A549 (cell line): ENCODE measurements at regions not wholly inside any gene's neighbourhood (a gene's known extent, or its start where the extent isn't known, plus 50 kb on each side); places are given as distances from the start of the nearest gene placed in this dataset.
A peak's percentile ranks its signal among the peaks of the same experiment; 100 is the strongest.

Experiments used
- ATAC-seq, 2 experiments: fragments of 200-7000 bp in 1 of 2; fragments of >200 bp in 1 of 2; cut with Nextera tagmentation in 1 of 2; cut with Tn5 transposase in 1 of 2; 3 replicates each; pipeline versions ENCODE4 v1.8.0 to v1.9.1; 2018 to 2020; ENCODE audit warnings: mild to moderate bottlenecking in 1 of 2, moderate library complexity in 1 of 2
- CTCF ChIA-PET: fragments of 300-600 bp; sonication (Branson Sonifier 250); formaldehyde crosslinking; extraction: SDS; loops from one replicate; lab custom pipeline; 2021; ENCODE audit warnings: antibody characterized with exemption, inconsistent platforms; lab: Yijun Ruan, JAX
- POLR2A ChIA-PET: fragments of 350-600 bp; formaldehyde crosslinking; extraction: SDS; loops from one replicate; lab custom pipeline; 2021; ENCODE audit warnings: antibody characterized with exemption, inconsistent platforms; lab: Yijun Ruan, JAX
- DNase-seq, 2 experiments: peaks; one replicate each; pipeline versions ENCODE4 v3.0.0 to v3.0.0-alpha.2; 2011 to 2016; ENCODE audit warnings: low read depth in 1 of 2, low spot score in 1 of 2
- FAIRE-seq: peaks from 2 replicates; lab custom pipeline; 2011; peaks lifted over from hg19 to GRCh38; lab: Jason Lieb, UNC
- H3K27ac ChIP-seq, 2 experiments: fragments of >200 bp; sonication (Bioruptor Twin); formaldehyde crosslinking; 3 replicates each; pipeline ENCODE4 v1.5.1; 2016 to 2017
- H3K4me1 ChIP-seq: fragments of >200 bp; sonication (Bioruptor Twin); formaldehyde crosslinking; 3 replicates; pipeline ENCODE4 v1.6.1; 2016
- H3K4me2 ChIP-seq: fragments of >200 bp; sonication (Bioruptor Twin); formaldehyde crosslinking; 3 replicates; pipeline ENCODE4 v1.6.1; 2016
- H3K4me3 ChIP-seq: fragments of >200 bp; sonication (Bioruptor Twin); formaldehyde crosslinking; 3 replicates; pipeline ENCODE4 v1.5.1; 2016
- H3K9me3 ChIP-seq: fragments of >200 bp; sonication (Bioruptor Twin); formaldehyde crosslinking; 3 replicates; pipeline ENCODE4 v1.6.1; 2016
- CBX8 ChIP-seq: fragments of 200-600 bp; sonication (generic); IDR thresholded peaks from 2 replicates; pipeline ENCODE4 v1.6.1; 2016
- CEBPB ChIP-seq, 2 experiments: fragments of >200 bp in 1 of 2; sonication (Bioruptor Twin) in 1 of 2; formaldehyde crosslinking in 1 of 2; IDR thresholded peaks; 2 replicates each; pipeline ENCODE4 v1.6.1; 2012 to 2016
- CTCF ChIP-seq: fragments of >200 bp; sonication (Bioruptor Twin); formaldehyde crosslinking; IDR thresholded peaks from 3 replicates; pipeline ENCODE4 v1.5.1; 2016
- EHF ChIP-seq: fragments of 250-450 bp; sonication (Bioruptor Pico); IDR thresholded peaks from 2 replicates; pipeline ENCODE4 v1.5.0; 2020; ENCODE audit warnings: mild to moderate bottlenecking
- ELK1 ChIP-seq: fragments of 150-350 bp; IDR thresholded peaks from 2 replicates; pipeline ENCODE4 v1.6.1; 2014; ENCODE audit warnings: low read depth, mild to moderate bottlenecking, low read length
- EP300 ChIP-seq, 2 experiments: fragments of >200 bp; sonication (Bioruptor Twin); formaldehyde crosslinking; IDR thresholded peaks; 2 replicates in 1 of 2; 3 replicates in 1 of 2; pipeline ENCODE4 v1.6.1; 2016 to 2017
- FOSB ChIP-seq: fragments of 250-450 bp; sonication (Bioruptor Pico); IDR thresholded peaks from 2 replicates; pipeline ENCODE4 v1.5.0; 2020; ENCODE audit warnings: mild to moderate bottlenecking, moderate library complexity
- FOSL2 ChIP-seq, 2 experiments: fragments of 450-650 bp in 1 of 2; fragments of >200 bp in 1 of 2; sonication (Bioruptor Twin) in 1 of 2; formaldehyde crosslinking; IDR thresholded peaks; 2 replicates each; pipeline versions ENCODE4 v1.5.0 to v1.6.1; 2016 to 2020; ENCODE audit warnings: mild to moderate bottlenecking in 1 of 2, moderate library complexity in 1 of 2
- HDAC2 ChIP-seq: fragments of 200-600 bp; sonication (generic); IDR thresholded peaks from 2 replicates; pipeline ENCODE4 v1.6.1; 2016
- HOXB13 ChIP-seq: fragments of 250-450 bp; sonication (Bioruptor Pico); IDR thresholded peaks from 2 replicates; pipeline ENCODE4 v1.5.0; 2020; ENCODE audit warnings: low read depth, mild to moderate bottlenecking, moderate library complexity
- HOXB5 ChIP-seq: fragments of 250-450 bp; sonication (Bioruptor Pico); IDR thresholded peaks from 2 replicates; pipeline ENCODE4 v1.5.0; 2020; ENCODE audit warnings: mild to moderate bottlenecking, moderate library complexity
- JUN ChIP-seq, 2 experiments: fragments of >200 bp; sonication (Bioruptor Twin); formaldehyde crosslinking; IDR thresholded peaks; 2 replicates in 1 of 2; 3 replicates in 1 of 2; pipeline ENCODE4 v1.6.1; 2016 to 2017
- KDM1A ChIP-seq: fragments of 200-600 bp; sonication (generic); IDR thresholded peaks from 2 replicates; pipeline ENCODE4 v1.6.1; 2016; ENCODE audit warnings: low read depth, mild to moderate bottlenecking
- MAFK ChIP-seq: fragments of 450-650 bp; IDR thresholded peaks from 2 replicates; pipeline ENCODE4 v1.6.1; 2014; ENCODE audit not compliant: partially characterized antibody
- MAZ ChIP-seq: fragments of 150-350 bp; IDR thresholded peaks from 2 replicates; pipeline ENCODE4 v1.6.1; 2014; ENCODE audit warnings: antibody characterized with exemption, low read depth, low read length, borderline replicate concordance
- REST ChIP-seq: fragments of 200-600 bp; sonication (generic); IDR thresholded peaks from 2 replicates; pipeline ENCODE4 v1.6.1; 2016; ENCODE audit warnings: antibody characterized with exemption, mild to moderate bottlenecking, moderate library complexity
- SREBF2 ChIP-seq: fragments of 450-650 bp; IDR thresholded peaks from 2 replicates; pipeline ENCODE4 v1.6.1; 2014; ENCODE audit warnings: mild to moderate bottlenecking, moderate library complexity
- ZC3H11A ChIP-seq: fragments of 450-650 bp; IDR thresholded peaks from 2 replicates; pipeline ENCODE4 v1.6.1; 2014; ENCODE audit warnings: antibody characterized with exemption, mild to moderate bottlenecking
- ZSCAN20 ChIP-seq: fragments of 250-450 bp; sonication (Bioruptor Pico); IDR thresholded peaks from 2 replicates; pipeline ENCODE4 v1.8.0; 2022; ENCODE audit warnings: mild to moderate bottlenecking, moderate library complexity
- WGBS: methylation state at CpG from one replicate; pipeline ENCODE4 v1.1.6; 2017; ENCODE audit errors: missing lambda C conversion rate; 5-methylcytosine and 5-hydroxymethylcytosine counted together
- TF ChIP-seq, protein P1 (sequence below): IDR thresholded peaks from 2 replicates; pipeline ENCODE4 v1.6.1; 2012
- TF ChIP-seq, protein P2 (sequence below): fragments of 250-450 bp; sonication (Bioruptor Pico); IDR thresholded peaks from 2 replicates; pipeline ENCODE4 v1.5.0; 2021; ENCODE audit warnings: mild to moderate bottlenecking, moderate library complexity, borderline replicate concordance

GRCh38 chr14:51520087-51520486, 131.6 kb upstream of the FRMD6 start:
- Histone ChIP-seq H3K4me2 (no peak overlapping the region), H3K9me3 (no peaks in the 10 kb centered on the region), H3K4me1 (0 out of 3 replicates have a peak, but pooled peaks cover 7% of the 10 kb centered on the region), H3K27ac (no peak overlapping the region), H3K4me3 (no peak overlapping the region)
- WGBS = 43% methylated on average over 1 of the region's 1 CpG
- FAIRE-seq (no peak), DNase-seq (no peak), ATAC-seq (no peak)
- ChIA-PET CTCF (no interaction called here), POLR2A (no interaction called here)
- TF ChIP-seq MAZ (no peak), MAFK (no peak), CBX8 (no peak), ZC3H11A (no peak), SREBF2 (no peak), HDAC2 (no peak), KDM1A (no peak), JUN (IDR thresholded peaks at IDR 0.05) (no peak)
- TF ChIP-seq, protein P1, sequence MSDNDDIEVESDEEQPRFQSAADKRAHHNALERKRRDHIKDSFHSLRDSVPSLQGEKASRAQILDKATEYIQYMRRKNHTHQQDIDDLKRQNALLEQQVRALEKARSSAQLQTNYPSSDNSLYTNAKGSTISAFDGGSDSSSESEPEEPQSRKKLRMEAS = no peak
- TF ChIP-seq, protein P2, sequence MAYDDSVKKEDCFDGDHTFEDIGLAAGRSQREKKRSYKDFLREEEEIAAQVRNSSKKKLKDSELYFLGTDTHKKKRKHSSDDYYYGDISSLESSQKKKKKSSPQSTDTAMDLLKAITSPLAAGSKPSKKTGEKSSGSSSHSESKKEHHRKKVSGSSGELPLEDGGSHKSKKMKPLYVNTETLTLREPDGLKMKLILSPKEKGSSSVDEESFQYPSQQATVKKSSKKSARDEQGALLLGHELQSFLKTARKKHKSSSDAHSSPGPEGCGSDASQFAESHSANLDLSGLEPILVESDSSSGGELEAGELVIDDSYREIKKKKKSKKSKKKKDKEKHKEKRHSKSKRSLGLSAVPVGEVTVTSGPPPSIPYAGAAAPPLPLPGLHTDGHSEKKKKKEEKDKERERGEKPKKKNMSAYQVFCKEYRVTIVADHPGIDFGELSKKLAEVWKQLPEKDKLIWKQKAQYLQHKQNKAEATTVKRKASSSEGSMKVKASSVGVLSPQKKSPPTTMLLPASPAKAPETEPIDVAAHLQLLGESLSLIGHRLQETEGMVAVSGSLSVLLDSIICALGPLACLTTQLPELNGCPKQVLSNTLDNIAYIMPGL = no peak

DNA sequence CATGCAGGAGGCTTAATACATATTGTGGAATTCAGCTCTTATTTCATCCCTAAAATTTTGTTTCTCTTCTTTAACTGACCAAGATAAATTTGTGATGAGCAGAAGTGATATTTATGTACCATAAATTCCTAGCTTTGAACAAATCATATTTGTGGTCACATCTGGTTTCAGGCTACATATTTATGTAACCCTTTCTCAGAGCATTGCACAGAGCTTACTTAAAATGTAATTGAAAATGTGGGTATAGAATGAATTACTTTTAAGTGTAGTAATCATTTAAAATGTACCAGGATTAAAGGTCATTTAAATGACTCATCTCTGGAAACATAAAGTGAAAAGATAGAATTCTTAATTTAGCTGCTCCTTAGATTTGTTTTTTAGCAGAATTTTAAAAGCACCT, 129.9 kb upstream of the FRMD6 start:
- CTCF ChIA-PET = interaction anchor here (0.6 to 1.8 kb wide), 5 partner anchors 15 to 258 kb away, joined by 3 to 6 read pairs (median 3); no protein-coding TSS in a partner anchor
- TF ChIP-seq HOXB5 (CRISPR knock-in tag) (no peak), ELK1 (no peak), CEBPB (IDR thresholded peaks at IDR 0.05) (no peak)
- ATAC-seq (no peak), DNase-seq (no peak), FAIRE-seq (peak; percentile 59)
- Histone ChIP-seq H3K4me1 (peaks cover 11% of the 10 kb centered on the region), H3K4me2 (0 out of 3 replicates have a peak overlapping the region, but pooled peaks have one; percentile 6), H3K4me3 (no peak overlapping the region), H3K27ac (no peak overlapping the region), H3K9me3 (no peaks in the 10 kb centered on the region)
- POLR2A ChIA-PET = no interaction called here

- FAIRE-seq (no peak), ATAC-seq (no peak), DNase-seq (no peak)
- no peaks in the 10 kb centered on the region for H3K9me3 ChIP-seq
- POLR2A ChIA-PET = no interaction called here
- no peak overlapping the region for H3K4me2 ChIP-seq
- H3K4me3 ChIP-seq = no peak overlapping the region
- 66% methylated on average over 4 of the region's 4 CpGs for WGBS
- no peak overlapping the region for H3K27ac ChIP-seq
- TF ChIP-seq HOXB13 (CRISPR knock-in tag) = no peak
- no peak for TF ChIP-seq CBX8
- TF ChIP-seq FOSB (CRISPR knock-in tag) = no peak
- no peak for TF ChIP-seq ZSCAN20
- TF ChIP-seq FOSL2 (IDR thresholded peaks at IDR 0.05) = no peak
- no peak for TF ChIP-seq FOSL2 (CRISPR knock-in tag; IDR thresholded peaks at IDR 0.05)
- no peak for TF ChIP-seq REST
- TF ChIP-seq HOXB5 (CRISPR knock-in tag) = no peak
- TF ChIP-seq EP300 (IDR thresholded peaks at IDR 0.05) = no peak
- TF ChIP-seq EHF (CRISPR knock-in tag) = no peak
- TF ChIP-seq CTCF = no peak
- H3K4me1 ChIP-seq = peaks cover 21% of the 10 kb centered on the region
- CTCF ChIA-PET = interaction anchor here (1.2 to 1.8 kb wide), 2 partner anchors 16 to 18 kb away, joined by 4 to 6 read pairs; no protein-coding TSS in a partner anchor
Observed at GRCh38 chr14:51523243-51523642, 128.5 kb upstream of the FRMD6 start.
